Medulla oblongata (tissue), 1 donor: ENCODE measurements at regions not wholly inside any gene's neighbourhood (a gene's known extent, or its start where the extent isn't known, plus 50 kb on each side); places are given as distances from the start of the nearest gene placed in this dataset.
"Not testable (repeated sequence)": the region's sequence is repeated elsewhere in the genome, so short reads cannot be mapped to it uniquely, and the experiment has no call there.

Experiments used
- DNase-seq: peaks from one replicate; pipeline ENCODE4 v3.0.0-alpha.2; 2015; ENCODE audit errors: extremely low spot score

GRCh38 chrX:28205126-28205525, 223.9 kb upstream of the DCAF8L1 start:
- DNase-seq = no peak

- no peak for DNase-seq
Measured at GRCh38 chrX:28189011-28189410, 207.8 kb upstream of the DCAF8L1 start.

GRCh38 chrX:28188526-28188925, 207.3 kb upstream of the DCAF8L1 start:
- DNase-seq = no peak

GRCh38 chrX:28180096-28180495, 198.8 kb upstream of the DCAF8L1 start:
- DNase-seq = no peak

- no peak for DNase-seq
Measured at GRCh38 chrX:28178206-28178605, 197.0 kb upstream of the DCAF8L1 start.

- no peak for DNase-seq
Measured at GRCh38 chrX:28177202-28177601, 196.0 kb upstream of the DCAF8L1 start.

- no peak for DNase-seq
Measured at GRCh38 chrX:28170713-28171112, 189.5 kb upstream of the DCAF8L1 start.

GRCh38 chrX:28158019-28158777, 176.9 kb upstream of the DCAF8L1 start:
- no peak for DNase-seq

GRCh38 chrX:28152263-28152662, 171.0 kb upstream of the DCAF8L1 start:
- DNase-seq = not testable (repeated sequence)

GRCh38 chrX:28135378-28136047, 154.3 kb upstream of the DCAF8L1 start:
- no peak for DNase-seq

- DNase-seq = no peak
Measured at GRCh38 chrX:28133763-28134162, 152.5 kb upstream of the DCAF8L1 start.

GRCh38 chrX:28127662-28128061, 146.4 kb upstream of the DCAF8L1 start:
- no peak for DNase-seq

- no peak for DNase-seq
Measured at GRCh38 chrX:28126886-28127285, 145.6 kb upstream of the DCAF8L1 start.

GRCh38 chrX:28124416-28124815, 143.2 kb upstream of the DCAF8L1 start:
- no peak for DNase-seq

- not testable (repeated sequence) for DNase-seq
Measured at GRCh38 chrX:28120580-28121245, 139.5 kb upstream of the DCAF8L1 start.

- no peak for DNase-seq
Measured at GRCh38 chrX:28120072-28120471, 138.8 kb upstream of the DCAF8L1 start.

GRCh38 chrX:28108186-28108945, 127.1 kb upstream of the DCAF8L1 start:
- DNase-seq = no peak

- DNase-seq = no peak
Measured at GRCh38 chrX:28099166-28099565, 117.9 kb upstream of the DCAF8L1 start.

GRCh38 chrX:28085653-28086052, 104.4 kb upstream of the DCAF8L1 start:
- no peak for DNase-seq

- no peak for DNase-seq
Measured at GRCh38 chrX:28058901-28059300, 77.7 kb upstream of the DCAF8L1 start.

- no peak for DNase-seq
Measured at GRCh38 chrX:28042826-28043564, 61.7 kb upstream of the DCAF8L1 start.
